ENCODE measurements at regions not wholly inside any gene's neighbourhood (a gene's known extent, or its start where the extent isn't known, plus 50 kb on each side); places are given as distances from the start of the nearest gene placed in this dataset.

DNA sequence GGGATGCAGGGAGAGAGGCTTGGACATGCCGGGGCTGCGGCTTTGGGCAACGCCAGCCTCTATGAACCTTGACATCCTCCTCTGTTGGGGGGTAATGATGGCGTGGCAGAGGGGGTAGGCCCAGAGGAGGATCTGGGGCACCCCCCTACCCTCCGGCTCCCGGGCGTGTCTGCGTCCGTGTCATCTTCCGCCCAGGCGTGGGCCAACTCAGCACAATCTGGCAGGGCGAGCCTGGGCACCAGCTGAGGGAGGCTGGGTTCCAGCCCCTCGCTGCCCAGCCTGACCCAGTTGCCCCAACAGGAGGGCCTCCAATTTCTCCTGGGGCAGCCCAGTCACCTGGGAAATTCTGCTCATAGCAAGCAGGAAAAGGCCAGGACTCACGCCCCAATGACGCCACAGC lies 62.9 kb upstream of the IL17B start:
- Histone ChIP-seq H3K27me3 (no peaks in the 10 kb centered on the region), H3K9me3 (replicated peaks in 1 of 3) (no peaks in the 10 kb centered on the region), H3K4me3 (no peak overlapping the region), H3K27ac (no peak overlapping the region), H3K36me3 (replicated peaks in 1 of 2) (no peaks in the 10 kb centered on the region), H3K4me1 (replicated peaks in 1 of 2) (peaks cover 8 to 24% of the 10 kb centered on the region in 2 donors)
- DNase-seq: no peak
- WGBS, 4 donors: 35 to 85% (median 70%) methylated on average over 5 to 15 of the region's 15 CpGs
- intact Hi-C loops (cut with DNase I): loop anchor here (5.0 kb wide), 3 partner anchors 115 to 175 kb away; no protein-coding TSS in a partner anchor
- TF ChIP-seq POLR2A (IDR thresholded peaks at IDR 0.05): no peak
- TF ChIP-seq, protein P1, sequence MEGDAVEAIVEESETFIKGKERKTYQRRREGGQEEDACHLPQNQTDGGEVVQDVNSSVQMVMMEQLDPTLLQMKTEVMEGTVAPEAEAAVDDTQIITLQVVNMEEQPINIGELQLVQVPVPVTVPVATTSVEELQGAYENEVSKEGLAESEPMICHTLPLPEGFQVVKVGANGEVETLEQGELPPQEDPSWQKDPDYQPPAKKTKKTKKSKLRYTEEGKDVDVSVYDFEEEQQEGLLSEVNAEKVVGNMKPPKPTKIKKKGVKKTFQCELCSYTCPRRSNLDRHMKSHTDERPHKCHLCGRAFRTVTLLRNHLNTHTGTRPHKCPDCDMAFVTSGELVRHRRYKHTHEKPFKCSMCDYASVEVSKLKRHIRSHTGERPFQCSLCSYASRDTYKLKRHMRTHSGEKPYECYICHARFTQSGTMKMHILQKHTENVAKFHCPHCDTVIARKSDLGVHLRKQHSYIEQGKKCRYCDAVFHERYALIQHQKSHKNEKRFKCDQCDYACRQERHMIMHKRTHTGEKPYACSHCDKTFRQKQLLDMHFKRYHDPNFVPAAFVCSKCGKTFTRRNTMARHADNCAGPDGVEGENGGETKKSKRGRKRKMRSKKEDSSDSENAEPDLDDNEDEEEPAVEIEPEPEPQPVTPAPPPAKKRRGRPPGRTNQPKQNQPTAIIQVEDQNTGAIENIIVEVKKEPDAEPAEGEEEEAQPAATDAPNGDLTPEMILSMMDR (IDR thresholded peaks at IDR 0.05): no peak

DNA sequence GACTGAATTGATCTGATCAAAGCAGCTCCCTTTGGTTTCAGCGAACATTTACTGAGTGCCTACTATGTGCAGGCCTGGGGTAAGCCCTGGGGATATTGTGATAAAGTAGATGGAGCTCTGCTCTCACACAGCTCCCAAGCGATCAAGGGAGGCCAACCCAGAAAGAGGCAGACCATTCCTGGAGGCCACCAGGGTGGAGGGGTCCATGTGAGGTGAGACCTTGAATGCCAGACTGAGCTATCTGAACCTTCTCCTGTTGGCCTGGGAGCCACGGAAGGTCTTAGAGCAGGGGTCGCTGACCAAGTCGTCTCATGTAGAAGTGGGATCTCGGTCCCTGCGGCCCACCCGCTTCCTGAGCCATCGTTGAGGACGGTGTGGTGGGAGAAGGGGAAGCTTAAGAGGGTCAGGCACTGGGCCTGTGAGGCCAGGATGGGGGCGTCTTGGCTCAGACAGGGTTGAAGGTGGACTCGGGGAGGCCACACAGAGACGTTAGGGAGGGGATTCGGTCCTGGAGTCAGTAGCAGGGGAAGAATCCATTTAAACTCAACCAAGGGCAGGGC lies 62.2 kb upstream of the IL17B start:
- Histone ChIP-seq H3K9me3 (replicated peaks in 1 of 3) (no peaks in the 10 kb centered on the region), H3K27ac (no peak overlapping the region), H3K4me1 (replicated peaks in 1 of 2) (peaks cover 8 to 23% of the 10 kb centered on the region in 2 donors), H3K36me3 (replicated peaks in 1 of 2) (no peaks in the 10 kb centered on the region), H3K4me3 (no peak overlapping the region), H3K27me3 (no peaks in the 10 kb centered on the region)
- DNase-seq: no peak
- WGBS, 4 donors: 83 to 89% (median 85%) methylated on average over 14 of the region's 14 CpGs
- intact Hi-C loops (cut with DNase I): loop anchor here (5.0 kb wide), 3 partner anchors 116 to 176 kb away; no protein-coding TSS in a partner anchor
- TF ChIP-seq, protein P1 (IDR thresholded peaks at IDR 0.05): no peak
- no peak for TF ChIP-seq POLR2A (IDR thresholded peaks at IDR 0.05)

DNA sequence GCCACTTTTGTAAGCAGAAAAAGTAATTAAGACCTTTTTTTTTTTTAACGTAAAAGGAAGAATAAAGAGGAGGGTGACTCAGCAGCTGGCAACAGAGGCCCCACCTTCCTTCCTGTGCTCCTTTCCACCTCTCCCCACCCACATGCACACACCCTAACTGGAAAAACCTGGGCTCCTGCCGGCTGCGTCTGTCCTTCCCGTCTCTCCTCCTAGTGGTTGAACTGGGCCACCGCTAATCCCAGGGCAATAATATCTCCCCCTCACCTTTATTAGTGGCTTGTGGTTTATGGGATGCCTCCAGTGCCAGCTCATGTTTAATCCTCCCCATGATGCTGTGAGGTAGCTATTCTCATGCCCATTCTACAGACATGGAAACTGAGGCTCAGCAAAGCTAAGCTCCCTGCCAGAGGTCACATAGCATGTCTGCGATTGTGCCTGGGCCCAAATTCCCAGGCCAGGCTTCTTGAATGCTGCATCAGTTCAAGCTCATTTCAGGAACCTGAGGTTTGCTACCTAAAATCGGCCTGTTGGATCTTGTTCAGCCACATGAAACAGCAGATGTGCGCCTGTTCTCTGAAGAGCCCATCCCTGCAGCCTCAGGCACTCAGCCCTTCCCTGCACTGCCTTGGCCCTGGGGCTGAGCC lies 60.9 kb upstream of the IL17B start:
- DNase-seq: peak in 1 of 7 donors; percentile 48
- H3K9me3 ChIP-seq (replicated peaks in 1 of 3): no peaks in the 10 kb centered on the region
- H3K4me3 ChIP-seq: no peak overlapping the region
- H3K27me3 ChIP-seq: no peaks in the 10 kb centered on the region
- WGBS, 4 donors: 35 to 52% (median 49%) methylated on average over 6 to 8 of the region's 8 CpGs
- H3K36me3 ChIP-seq (replicated peaks in 1 of 2): no peaks in the 10 kb centered on the region
- no peak overlapping the region for H3K27ac ChIP-seq
- no peak for TF ChIP-seq POLR2A (IDR thresholded peaks at IDR 0.05)
- TF ChIP-seq, protein P1 (IDR thresholded peaks at IDR 0.05): peak in 4 of 6 experiments; percentile 6 to 41 (median 22)
- H3K4me1 ChIP-seq (replicated peaks in 1 of 2): peaks cover 0 to 15% of the 10 kb centered on the region in 2 donors
- intact Hi-C loops (cut with DNase I): loop anchor here (5.0 kb wide), 3 partner anchors 117 to 177 kb away; no protein-coding TSS in a partner anchor

GRCh38 chr5:149438711-149439132 lies 59.6 kb upstream of the IL17B start:
- TF ChIP-seq, protein P1 (IDR thresholded peaks at IDR 0.05): no peak
- H3K4me1 ChIP-seq (replicated peaks in 1 of 2): peaks cover 0 to 15% of the 10 kb centered on the region in 2 donors
- intact Hi-C loops (cut with DNase I): no loop called here
- 78 to 100% (median 85%) methylated on average over 1 of the region's 1 CpG for WGBS, 4 donors
- H3K36me3 ChIP-seq (replicated peaks in 1 of 2): no peaks in the 10 kb centered on the region
- H3K27ac ChIP-seq: no peak overlapping the region
- DNase-seq: no peak
- H3K27me3 ChIP-seq: no peaks in the 10 kb centered on the region
- H3K9me3 ChIP-seq (replicated peaks in 1 of 3): no peaks in the 10 kb centered on the region
- no peak overlapping the region for H3K4me3 ChIP-seq
